GM23248 (cell line): ENCODE measurements at regions not wholly inside any gene's neighbourhood (a gene's known extent, or its start where the extent isn't known, plus 50 kb on each side); places are given as distances from the start of the nearest gene placed in this dataset.

Source experiments
- EZH2 ChIP-seq: fragments of 200-600 bp; sonication (generic); IDR thresholded peaks from 2 replicates; pipeline ENCODE4 v1.6.1; 2018; ENCODE audit warnings: antibody characterized with exemption, mild to moderate bottlenecking; ENCODE audit not compliant: insufficient read depth, poor library complexity, severe bottlenecking
- EZH2phosphoT487 ChIP-seq: fragments of 200-600 bp; sonication (generic); IDR thresholded peaks from 2 replicates; pipeline ENCODE4 v1.6.1; 2018; ENCODE audit warnings: antibody characterized with exemption, moderate library complexity, mild to moderate bottlenecking, low read depth; ENCODE audit not compliant: insufficient read depth

- TF ChIP-seq EZH2 (no peak), EZH2phosphoT487 (no peak)
Measured at GRCh38 chr18:27793013-27793785, 383.7 kb downstream of the CDH2 start.
